Upper lobe of left lung (tissue), 4 donors: ENCODE measurements at regions not wholly inside any gene's neighbourhood (a gene's known extent, or its start where the extent isn't known, plus 50 kb on each side); places are given as distances from the start of the nearest gene placed in this dataset.

Experiments
- CTCF ChIP-seq, 6 experiments: fragments of 450-650 bp in 4 of 6; fragments of 200-600 bp in 2 of 6; sonication (generic) in 2 of 6; IDR thresholded peaks; one replicate each; pipeline ENCODE4 v1.5.1; 2016 to 2019; ENCODE audit warnings: antibody characterized with exemption in 6 of 6
- EP300 ChIP-seq, 4 donors: sonication (generic); formaldehyde crosslinking; IDR thresholded peaks; one replicate each; pipeline ENCODE4 v1.5.1; 2017; ENCODE audit warnings: antibody characterized with exemption in 4 of 4, control low read depth in 2 of 4
- POLR2A ChIP-seq, 4 donors: fragments of 450-650 bp; IDR thresholded peaks; one replicate each; pipeline ENCODE4 v1.5.1; 2016 to 2017; ENCODE audit warnings: antibody characterized with exemption in 4 of 4, mild to moderate bottlenecking in 2 of 4

GRCh38 chr14:45610318-45610717 lies 357.3 kb upstream of the MIS18BP1 start:
- peak in 2 of 6 experiments; percentile 15 to 27 for TF ChIP-seq CTCF (IDR thresholded peaks at IDR 0.05)
- TF ChIP-seq POLR2A (IDR thresholded peaks at IDR 0.05): no peak
- no peak for TF ChIP-seq EP300 (IDR thresholded peaks at IDR 0.05)
